GM10248 (cell line): ENCODE measurements at regions not wholly inside any gene's neighbourhood (a gene's known extent, or its start where the extent isn't known, plus 50 kb on each side); places are given as distances from the start of the nearest gene placed in this dataset.

ENCODE experiments used
- CTCF ChIA-PET: fragments of 300-600 bp; sonication (Branson Sonifier 250); formaldehyde crosslinking; extraction: SDS; loops from one replicate; lab custom pipeline; 2021; ENCODE audit warnings: antibody characterized with exemption; lab: Yijun Ruan, JAX
- POLR2A ChIA-PET: fragments of 350-650 bp; sonication (Branson Sonifier 250); formaldehyde crosslinking; extraction: SDS; loops from one replicate; lab custom pipeline; 2020; ENCODE audit warnings: antibody characterized with exemption; lab: Yijun Ruan, JAX
- DNase-seq: peaks from one replicate; pipeline ENCODE4 v3.0.0; 2012; ENCODE audit errors: extremely low spot score
- TF ChIP-seq, protein P1 (sequence below): IDR thresholded peaks from 2 replicates; pipeline ENCODE4 v1.5.1; 2012; ENCODE audit warnings: mild to moderate bottlenecking, low read depth; ENCODE audit errors: extremely low read depth, missing control alignments, control extremely low read depth

DNA sequence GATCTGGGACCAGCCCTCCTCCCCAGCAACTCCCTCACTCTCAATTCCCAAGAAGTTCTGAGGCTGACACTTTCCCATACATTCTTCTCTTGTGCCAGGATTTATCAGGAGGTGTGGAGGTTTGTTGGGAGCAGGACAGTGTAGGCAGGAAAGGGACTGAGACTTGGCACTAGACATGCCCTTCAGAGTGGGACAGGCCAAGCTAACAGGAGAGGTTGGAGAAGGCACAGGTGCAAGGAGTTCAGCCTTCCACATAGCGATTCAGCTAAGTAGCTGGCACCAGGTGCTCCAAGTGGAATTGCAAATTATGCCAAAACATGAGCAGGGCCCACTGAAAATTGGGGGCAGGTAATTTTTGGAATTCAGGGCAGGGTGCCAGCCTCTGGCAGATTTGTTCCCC is 83.0 kb upstream of the DUSP10 start:
- ChIA-PET POLR2A (no interaction called here), CTCF (interaction anchor here (1.5 to 1.9 kb wide), 2 partner anchors 9 to 13 kb away, joined by 3 to 5 read pairs; no protein-coding TSS in a partner anchor)
- DNase-seq, result no peak
- TF ChIP-seq, protein P1, sequence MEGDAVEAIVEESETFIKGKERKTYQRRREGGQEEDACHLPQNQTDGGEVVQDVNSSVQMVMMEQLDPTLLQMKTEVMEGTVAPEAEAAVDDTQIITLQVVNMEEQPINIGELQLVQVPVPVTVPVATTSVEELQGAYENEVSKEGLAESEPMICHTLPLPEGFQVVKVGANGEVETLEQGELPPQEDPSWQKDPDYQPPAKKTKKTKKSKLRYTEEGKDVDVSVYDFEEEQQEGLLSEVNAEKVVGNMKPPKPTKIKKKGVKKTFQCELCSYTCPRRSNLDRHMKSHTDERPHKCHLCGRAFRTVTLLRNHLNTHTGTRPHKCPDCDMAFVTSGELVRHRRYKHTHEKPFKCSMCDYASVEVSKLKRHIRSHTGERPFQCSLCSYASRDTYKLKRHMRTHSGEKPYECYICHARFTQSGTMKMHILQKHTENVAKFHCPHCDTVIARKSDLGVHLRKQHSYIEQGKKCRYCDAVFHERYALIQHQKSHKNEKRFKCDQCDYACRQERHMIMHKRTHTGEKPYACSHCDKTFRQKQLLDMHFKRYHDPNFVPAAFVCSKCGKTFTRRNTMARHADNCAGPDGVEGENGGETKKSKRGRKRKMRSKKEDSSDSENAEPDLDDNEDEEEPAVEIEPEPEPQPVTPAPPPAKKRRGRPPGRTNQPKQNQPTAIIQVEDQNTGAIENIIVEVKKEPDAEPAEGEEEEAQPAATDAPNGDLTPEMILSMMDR, result no peak

DNA sequence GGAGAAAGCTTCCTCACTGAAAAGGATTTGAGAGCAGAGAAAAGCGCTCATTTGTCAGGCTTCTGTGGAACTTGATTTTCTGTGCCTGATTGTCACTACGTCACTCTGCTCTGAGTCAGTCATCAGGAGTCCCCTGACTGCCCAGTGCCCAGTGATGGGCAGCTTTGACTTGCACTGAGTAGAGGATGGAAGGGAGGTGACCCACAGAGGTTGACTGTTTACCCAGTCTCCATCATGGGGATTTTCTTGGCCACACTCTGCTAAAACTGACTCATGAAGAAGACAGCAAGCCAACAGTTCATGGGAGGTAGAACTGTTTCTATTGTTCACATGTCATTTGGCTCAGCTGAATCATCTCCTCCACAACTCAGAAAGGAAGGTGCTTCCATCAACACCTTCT is 82.1 kb upstream of the DUSP10 start:
- ChIA-PET POLR2A (no interaction called here), CTCF (interaction anchor here (0.8 to 1.9 kb wide), 3 partner anchors 9 to 14 kb away, joined by 3 to 5 read pairs (median 3); no protein-coding TSS in a partner anchor)
- TF ChIP-seq, protein P1, result no peak
- DNase-seq, result no peak

DNA sequence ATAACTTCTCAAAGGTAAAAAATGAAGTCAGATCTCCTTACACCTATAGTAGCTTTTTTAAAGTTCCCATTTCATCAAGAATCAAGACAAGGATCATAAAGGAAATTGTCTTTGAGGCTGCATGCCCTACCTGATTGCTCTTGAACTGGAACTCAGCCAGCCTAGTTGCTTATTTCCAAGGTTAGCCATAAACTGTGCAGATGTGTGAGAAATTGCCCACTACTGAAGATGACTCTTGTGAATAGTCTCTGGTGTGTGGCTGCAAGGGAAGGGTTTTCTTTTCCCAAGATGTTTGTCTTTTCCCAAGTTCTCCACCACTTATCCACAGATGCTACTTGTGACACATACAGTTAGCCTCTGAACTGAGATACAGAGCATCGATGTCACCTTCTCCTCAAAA is 81.7 kb upstream of the DUSP10 start:
- CTCF ChIA-PET, result interaction anchor here (0.8 to 1.9 kb wide), 2 partner anchors 9 to 11 kb away, joined by 3 to 5 read pairs; no protein-coding TSS in a partner anchor
- TF ChIP-seq, protein P1, result no peak

DNA sequence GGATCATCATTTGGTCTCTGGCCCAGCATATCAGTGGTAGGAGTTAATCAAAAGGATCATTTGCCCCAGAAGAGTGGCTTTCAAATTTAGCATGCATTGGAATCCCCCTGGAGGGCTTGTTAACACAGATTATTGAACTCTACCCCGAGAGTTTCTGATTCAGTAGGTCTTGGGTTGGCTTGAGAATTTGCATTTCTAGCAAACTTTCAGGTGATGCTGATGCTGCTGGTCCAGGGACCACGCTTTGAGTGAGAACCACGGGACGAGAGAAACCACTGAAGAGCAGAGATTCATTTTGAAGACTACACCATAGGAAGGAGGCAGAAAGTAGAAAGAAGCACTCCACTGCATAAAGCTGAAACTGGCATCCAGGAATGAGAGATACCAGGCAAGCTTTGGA is 81.3 kb upstream of the DUSP10 start:
- TF ChIP-seq, protein P1, result no peak
- ChIA-PET POLR2A (no interaction called here), CTCF (interaction anchor here (0.8 to 1.9 kb wide), 2 partner anchors 8 to 11 kb away, joined by 3 to 5 read pairs; no protein-coding TSS in a partner anchor)
- DNase-seq, result no peak

More for the DNA sequence above, 81.7 kb upstream of the DUSP10 start:
- no peak for DNase-seq
- POLR2A ChIA-PET, result no interaction called here

DNA sequence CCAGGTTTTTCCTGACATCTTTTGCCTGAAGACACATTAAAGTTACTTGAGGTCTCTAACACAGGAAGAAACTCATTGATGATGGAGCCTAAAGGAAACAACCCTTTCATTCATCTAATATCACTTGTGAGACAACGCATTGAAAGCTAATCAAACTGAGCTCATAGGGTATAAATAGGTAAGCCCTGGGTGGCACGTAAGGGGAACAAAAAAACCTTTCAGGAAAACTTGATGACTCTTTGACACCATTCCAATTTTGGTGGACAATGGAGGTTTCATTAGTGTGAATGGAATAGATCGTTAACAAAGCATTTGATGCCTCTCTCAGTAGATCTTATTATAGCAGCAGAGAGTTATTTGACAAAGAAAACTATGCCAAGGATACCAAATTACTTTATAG is 80.7 kb upstream of the DUSP10 start:
- TF ChIP-seq, protein P1, result no peak
- POLR2A ChIA-PET, result no interaction called here
- CTCF ChIA-PET, result no interaction called here
- no peak for DNase-seq

DNA sequence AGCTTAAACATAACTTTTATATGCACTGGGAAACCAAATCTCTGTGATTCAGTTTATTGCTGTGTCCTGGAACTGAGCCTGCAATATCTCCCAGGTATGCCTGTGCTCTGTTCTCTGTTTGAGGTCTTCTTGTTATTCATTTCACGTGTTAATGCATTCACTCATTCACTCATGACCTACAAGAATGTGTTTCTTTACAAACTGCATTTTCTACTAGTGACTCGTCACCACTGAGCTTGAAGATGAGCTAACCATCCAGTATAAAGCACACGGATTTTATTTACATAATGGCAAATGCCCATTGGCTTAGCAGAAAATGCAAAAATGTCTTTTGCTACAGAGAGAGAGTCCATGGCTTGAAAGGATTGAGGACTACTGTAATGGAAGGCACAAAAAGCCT is 75.0 kb upstream of the DUSP10 start:
- CTCF ChIA-PET, result no interaction called here
- DNase-seq, result no peak
- TF ChIP-seq, protein P1, result no peak
- POLR2A ChIA-PET, result no interaction called here
